Cardiac fibroblast (primary cell): ENCODE measurements at regions not wholly inside any gene's neighbourhood (a gene's known extent, or its start where the extent isn't known, plus 50 kb on each side); places are given as distances from the start of the nearest gene placed in this dataset.

Source experiments
- DNase-seq, 2 donors: peaks; one replicate each; pipeline versions ENCODE4 v3.0.0 to v3.0.0-alpha.2; 2010; ENCODE audit warnings: low read depth in 2 of 2
- H3K4me3 ChIP-seq, 2 donors: replicated peaks in 1 of 2; 1 replicate in 1 of 2; 2 replicates in 1 of 2; pipeline ENCODE4 v1.5.1; 2011; ENCODE audit warnings: low read depth in 2 of 2, low read length in 2 of 2, mild to moderate bottlenecking in 2 of 2, moderate library complexity in 1 of 2
- CTCF ChIP-seq: IDR thresholded peaks from one replicate; pipeline ENCODE4 v1.5.1; 2011; ENCODE audit warnings: low read depth, mild to moderate bottlenecking, low read length, inconsistent platforms

GRCh38 chr5:164058621-164059020 is 553.2 kb downstream of the MAT2B start:
- H3K4me3 ChIP-seq: no peak overlapping the region
- DNase-seq: no peak
- no peak for TF ChIP-seq CTCF

- DNase-seq: no peak
- H3K4me3 ChIP-seq: no peak overlapping the region
- no peak for TF ChIP-seq CTCF
Observed at GRCh38 chr5:164059471-164059870, 554.1 kb downstream of the MAT2B start.

GRCh38 chr5:164060786-164061355 is 555.5 kb downstream of the MAT2B start:
- TF ChIP-seq CTCF: no peak
- no peak for DNase-seq
- no peak overlapping the region for H3K4me3 ChIP-seq

- DNase-seq: no peak
- no peak for TF ChIP-seq CTCF
- no peak overlapping the region for H3K4me3 ChIP-seq
Observed at GRCh38 chr5:164062304-164062703, 556.9 kb downstream of the MAT2B start.

GRCh38 chr5:164065266-164065665 is 559.8 kb downstream of the MAT2B start:
- no peak for DNase-seq
- no peak overlapping the region for H3K4me3 ChIP-seq
- TF ChIP-seq CTCF: no peak

GRCh38 chr5:164071671-164072070 is 566.3 kb downstream of the MAT2B start:
- no peak for DNase-seq
- H3K4me3 ChIP-seq: no peak overlapping the region
- TF ChIP-seq CTCF: no peak

GRCh38 chr5:164073081-164073480 is 567.7 kb downstream of the MAT2B start:
- TF ChIP-seq CTCF: no peak
- peak in 1 of 2 donors; percentile 16 for DNase-seq

More at GRCh38 chr5:164073081-164073480, 567.7 kb downstream of the MAT2B start:
- H3K4me3 ChIP-seq: no peak overlapping the region
